Endothelial cell of umbilical vein (primary cell): ENCODE measurements at regions not wholly inside any gene's neighbourhood (a gene's known extent, or its start where the extent isn't known, plus 50 kb on each side); places are given as distances from the start of the nearest gene placed in this dataset.

Experiments
- POLR2A ChIP-seq: IDR thresholded peaks from 2 replicates; pipeline ENCODE4 v1.6.1; 2012; ENCODE audit warnings: low read depth, mild to moderate bottlenecking, control low read depth, low read length
- POLR2AphosphoS5 ChIP-seq: IDR thresholded peaks from 2 replicates; pipeline ENCODE4 v1.6.1; 2012; ENCODE audit warnings: low read depth, mild to moderate bottlenecking, control low read depth, low read length, moderate library complexity; ENCODE audit not compliant: insufficient read depth
- TF ChIP-seq, protein P1 (sequence below), 2 donors: IDR thresholded peaks; 1 replicate in 1 of 2; 2 replicates in 1 of 2; pipeline ENCODE4 v1.5.1; 2011; ENCODE audit warnings: low read length in 2 of 2, mild to moderate bottlenecking in 2 of 2, moderate library complexity in 2 of 2, control low read depth in 1 of 2, inconsistent platforms in 1 of 2, low read depth in 1 of 2; ENCODE audit not compliant: insufficient read depth in 1 of 2; ENCODE audit errors: extremely low read depth in 1 of 2

DNA sequence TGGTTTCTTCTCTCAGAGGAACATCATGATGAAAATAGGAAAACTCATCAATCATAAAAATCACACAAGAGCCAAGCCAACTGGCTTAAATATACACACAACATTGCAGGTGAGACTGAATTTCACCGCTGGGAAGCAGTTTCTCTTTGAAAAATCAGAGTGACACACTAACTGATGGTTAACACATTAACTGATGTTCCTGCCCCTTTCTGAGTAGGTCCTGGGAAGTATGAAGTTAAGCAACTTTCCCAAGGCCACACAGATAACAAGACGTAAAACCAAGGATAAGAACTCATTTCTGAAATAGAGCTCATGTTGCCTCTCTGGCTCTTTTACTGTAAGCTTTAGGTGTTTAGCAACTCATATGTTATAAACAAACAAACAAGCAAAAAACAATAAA, 813.7 kb upstream of the HS3ST1 start:
- TF ChIP-seq POLR2AphosphoS5 (no peak), POLR2A (no peak)
- TF ChIP-seq, protein P1, sequence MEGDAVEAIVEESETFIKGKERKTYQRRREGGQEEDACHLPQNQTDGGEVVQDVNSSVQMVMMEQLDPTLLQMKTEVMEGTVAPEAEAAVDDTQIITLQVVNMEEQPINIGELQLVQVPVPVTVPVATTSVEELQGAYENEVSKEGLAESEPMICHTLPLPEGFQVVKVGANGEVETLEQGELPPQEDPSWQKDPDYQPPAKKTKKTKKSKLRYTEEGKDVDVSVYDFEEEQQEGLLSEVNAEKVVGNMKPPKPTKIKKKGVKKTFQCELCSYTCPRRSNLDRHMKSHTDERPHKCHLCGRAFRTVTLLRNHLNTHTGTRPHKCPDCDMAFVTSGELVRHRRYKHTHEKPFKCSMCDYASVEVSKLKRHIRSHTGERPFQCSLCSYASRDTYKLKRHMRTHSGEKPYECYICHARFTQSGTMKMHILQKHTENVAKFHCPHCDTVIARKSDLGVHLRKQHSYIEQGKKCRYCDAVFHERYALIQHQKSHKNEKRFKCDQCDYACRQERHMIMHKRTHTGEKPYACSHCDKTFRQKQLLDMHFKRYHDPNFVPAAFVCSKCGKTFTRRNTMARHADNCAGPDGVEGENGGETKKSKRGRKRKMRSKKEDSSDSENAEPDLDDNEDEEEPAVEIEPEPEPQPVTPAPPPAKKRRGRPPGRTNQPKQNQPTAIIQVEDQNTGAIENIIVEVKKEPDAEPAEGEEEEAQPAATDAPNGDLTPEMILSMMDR (IDR thresholded peaks at IDR 0.05; ENCODE audit: extremely low read depth in 1 of 2, insufficient read depth in 1 of 2, low read depth in 1 of 2, low read length in 2 of 2), result no peak
